GM23338 (cell line): ENCODE measurements at regions not wholly inside any gene's neighbourhood (a gene's known extent, or its start where the extent isn't known, plus 50 kb on each side); places are given as distances from the start of the nearest gene placed in this dataset.

Experiments
- CREB1 ChIP-seq: fragments of 250-450 bp; sonication (Bioruptor Pico); IDR thresholded peaks from 2 replicates; pipeline ENCODE4 v1.5.0; 2020; ENCODE audit warnings: low read depth, mild to moderate bottlenecking, moderate library complexity
- CTCF ChIP-seq, 2 experiments: fragments of 200-600 bp in 1 of 2; sonication (generic) in 1 of 2; conservative IDR thresholded peaks; 2 replicates each; pipeline versions ENCODE4 v1.5.1 to v1.6.1; 2016 to 2017; ENCODE audit warnings: antibody characterized with exemption in 2 of 2, low read depth in 2 of 2, mild to moderate bottlenecking in 2 of 2, moderate library complexity in 1 of 2
- ETS1 ChIP-seq: IDR thresholded peaks from 2 replicates; pipeline ENCODE4 v1.6.1; 2016; ENCODE audit warnings: antibody characterized with exemption
- EZH2 ChIP-seq: fragments of 200-600 bp; sonication (generic); IDR thresholded peaks from one replicate; pipeline ENCODE4 v1.8.0; 2017; ENCODE audit warnings: antibody characterized with exemption, mild to moderate bottlenecking, low read depth; ENCODE audit not compliant: unreplicated experiment
- EZH2phosphoT487 ChIP-seq: fragments of 200-600 bp; sonication (generic); IDR thresholded peaks from one replicate; pipeline ENCODE4 v1.8.1; 2018; ENCODE audit warnings: antibody characterized with exemption; ENCODE audit not compliant: unreplicated experiment
- JUNB ChIP-seq: IDR thresholded peaks from one replicate; pipeline ENCODE4 v1.6.1; 2016; ENCODE audit warnings: antibody characterized with exemption; ENCODE audit not compliant: unreplicated experiment
- NANOG ChIP-seq: IDR thresholded peaks from 2 replicates; pipeline ENCODE4 v1.6.1; 2016; ENCODE audit warnings: antibody characterized with exemption, borderline replicate concordance
- POLR2AphosphoS5 ChIP-seq: IDR thresholded peaks from 2 replicates; pipeline ENCODE4 v1.6.1; 2016; ENCODE audit warnings: antibody characterized with exemption, low read depth
- REST ChIP-seq: IDR thresholded peaks from one replicate; pipeline ENCODE4 v1.6.1; 2018; ENCODE audit warnings: antibody characterized with exemption; ENCODE audit not compliant: unreplicated experiment
- STAT1 ChIP-seq: IDR thresholded peaks from one replicate; pipeline ENCODE4 v1.6.1; 2016; ENCODE audit warnings: antibody characterized with exemption; ENCODE audit not compliant: unreplicated experiment
- ZNF331 ChIP-seq: fragments of 250-450 bp; sonication (Bioruptor Pico); IDR thresholded peaks from 2 replicates; pipeline ENCODE4 v1.5.0; 2020; ENCODE audit warnings: low read depth, mild to moderate bottlenecking, moderate library complexity
- ZNF462 ChIP-seq: fragments of 250-450 bp; sonication (Bioruptor Pico); IDR thresholded peaks from 2 replicates; pipeline ENCODE4 v1.5.0; 2020; ENCODE audit warnings: mild to moderate bottlenecking, moderate library complexity

GRCh38 chr11:37465221-37465620 is 867.2 kb upstream of the RAG2 start:
- TF ChIP-seq POLR2AphosphoS5: no peak
- no peak for TF ChIP-seq EZH2
- TF ChIP-seq CTCF (conservative IDR thresholded peaks at IDR 0.05; ENCODE audit: low read depth in 2 of 2): no peak
- TF ChIP-seq EZH2phosphoT487: no peak
- TF ChIP-seq REST: no peak
- TF ChIP-seq NANOG: no peak
- no peak for TF ChIP-seq ZNF331 (CRISPR knock-in tag)
- no peak for TF ChIP-seq CREB1 (CRISPR knock-in tag)
- TF ChIP-seq STAT1: no peak
- TF ChIP-seq ETS1: no peak
- no peak for TF ChIP-seq ZNF462
- TF ChIP-seq JUNB: no peak
